Adrenal gland (tissue), 5 donors: ENCODE measurements at regions not wholly inside any gene's neighbourhood (a gene's known extent, or its start where the extent isn't known, plus 50 kb on each side); places are given as distances from the start of the nearest gene placed in this dataset.

Source experiments
- CTCF ChIP-seq, 6 experiments: fragments of 450-650 bp in 4 of 6; fragments of 200-600 bp in 2 of 6; sonication (generic) in 1 of 6; IDR thresholded peaks; 1 replicate in 5 of 6; 2 replicates in 1 of 6; pipeline versions ENCODE4 v1.5.1 to v1.8.0; 2016 to 2021; ENCODE audit warnings: antibody characterized with exemption in 6 of 6, mild to moderate bottlenecking in 2 of 6, moderate library complexity in 1 of 6
- POLR2A ChIP-seq, 2 donors: fragments of 450-650 bp; IDR thresholded peaks; one replicate each; pipeline ENCODE4 v1.6.1; 2017; ENCODE audit warnings: antibody characterized with exemption in 2 of 2, mild to moderate bottlenecking in 2 of 2, moderate library complexity in 1 of 2
- donor health status: DM: no; HTN: no; CAD: no.

DNA sequence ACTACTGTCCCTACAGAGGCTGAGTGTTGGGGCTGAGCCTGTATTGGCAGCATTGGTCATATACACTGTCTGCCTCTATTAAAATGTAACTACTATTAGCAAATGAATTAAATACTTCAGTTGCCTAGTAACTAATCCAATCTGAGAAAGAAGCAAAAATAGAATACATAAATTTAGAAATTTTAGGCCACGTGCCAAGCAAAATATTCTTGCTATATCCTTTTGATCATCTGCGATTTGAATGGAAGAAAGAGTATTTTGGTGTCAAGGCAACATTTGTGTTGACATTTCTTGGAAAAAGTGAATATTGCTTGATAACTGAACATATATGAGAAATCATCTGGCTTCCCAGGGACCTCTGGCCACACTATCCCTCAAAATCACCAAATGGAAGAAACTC lies 148.2 kb upstream of the TOPAZ1 start:
- no peak for TF ChIP-seq CTCF (IDR thresholded peaks at IDR 0.05)
- TF ChIP-seq POLR2A (IDR thresholded peaks at IDR 0.05) = no peak
